ENCODE measurements at regions not wholly inside any gene's neighbourhood (a gene's known extent, or its start where the extent isn't known, plus 50 kb on each side); places are given as distances from the start of the nearest gene placed in this dataset.

DNA sequence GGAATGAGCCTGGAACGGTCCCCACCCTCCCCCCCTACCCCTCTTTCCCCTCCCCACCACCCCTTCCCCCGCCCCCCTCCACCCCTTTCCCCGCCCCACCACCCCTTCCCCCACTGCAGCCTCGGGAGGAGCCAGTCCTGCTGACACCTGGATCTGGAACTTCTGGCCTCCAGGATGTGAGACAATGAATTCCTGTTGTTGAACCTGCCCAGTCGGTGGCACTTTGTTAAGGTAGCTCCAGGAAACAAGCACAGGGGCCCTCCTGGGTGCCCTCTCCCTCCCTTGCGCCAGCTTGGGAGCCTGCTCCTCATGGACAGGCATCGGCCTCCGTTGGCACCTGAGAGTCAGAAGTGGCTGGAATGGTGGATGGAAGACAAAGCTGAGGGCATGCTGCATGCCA, 152.4 kb upstream of the FOXF1 start:
- DNase-seq, result no peak

DNA sequence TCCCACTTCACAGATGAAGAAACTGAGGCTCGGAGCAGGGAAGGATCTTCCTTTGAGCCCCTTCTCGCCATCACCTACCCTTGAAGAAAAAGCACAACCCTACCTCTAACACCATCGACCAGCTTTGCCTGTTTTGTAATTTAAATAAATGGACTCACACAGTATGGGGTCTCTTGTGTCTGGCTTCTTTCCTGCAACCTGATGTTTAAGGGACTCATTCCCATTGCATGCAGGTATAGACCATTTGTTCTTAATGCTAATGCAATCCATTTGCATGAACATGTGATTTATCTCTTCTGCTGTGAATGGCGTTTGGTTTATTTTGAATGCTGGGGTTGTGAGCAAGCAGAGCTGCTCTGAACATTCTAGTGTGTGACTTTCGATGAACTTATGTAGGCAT, 150.8 kb upstream of the FOXF1 start:
- DNase-seq, result no peak

DNA sequence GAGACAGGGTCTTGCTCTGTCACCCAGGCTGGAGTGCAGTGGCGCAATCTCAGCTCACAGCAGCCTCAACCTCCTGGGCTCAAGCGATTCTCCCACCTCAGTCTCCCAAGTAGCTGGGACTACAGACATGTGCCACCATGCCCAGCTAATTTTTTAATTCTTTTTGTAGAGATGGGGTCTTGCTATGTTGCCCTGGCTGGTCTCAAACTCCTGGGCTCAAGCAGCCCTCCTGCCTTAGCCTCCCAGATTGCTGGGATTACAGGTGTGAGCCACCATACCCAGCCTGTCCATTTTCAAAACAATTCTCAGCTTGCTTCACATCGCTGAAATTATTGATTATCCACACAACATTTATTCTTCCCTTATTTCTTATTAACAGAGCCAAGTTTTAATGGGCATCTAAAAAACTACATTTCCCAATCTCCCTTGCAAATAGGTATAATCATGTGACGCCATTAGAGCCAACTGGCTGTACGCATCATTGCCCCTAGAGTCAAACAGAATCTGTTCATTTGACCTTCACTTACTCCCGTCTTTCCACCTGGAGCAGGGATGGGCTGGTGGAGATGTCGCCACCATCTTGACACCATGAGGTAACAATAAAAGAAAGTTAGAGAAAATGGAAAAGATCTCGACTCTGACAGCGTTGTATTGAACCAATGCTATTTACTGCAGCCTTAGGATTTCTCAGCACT, 148.0 kb upstream of the FOXF1 start:
- no peak for DNase-seq

DNA sequence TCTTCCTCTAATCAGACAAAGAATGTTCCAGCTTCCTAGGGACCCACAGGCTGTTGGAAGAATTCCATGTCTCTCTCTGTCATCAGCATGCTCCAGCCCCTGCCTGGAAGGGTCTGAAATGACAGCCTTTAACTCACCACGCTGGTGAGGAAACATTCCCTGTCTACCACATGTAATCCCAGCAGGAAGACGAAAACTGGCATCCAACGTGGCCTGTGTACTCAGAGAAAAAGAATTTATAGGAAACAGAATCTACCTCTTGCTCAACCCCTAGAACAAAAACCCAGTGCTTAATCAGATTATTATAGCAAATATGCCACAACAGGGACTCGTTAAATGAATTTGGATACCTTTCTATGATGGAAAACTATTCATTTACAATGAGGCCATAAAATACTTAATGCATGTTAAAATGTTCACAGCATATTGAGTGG, 147.3 kb upstream of the FOXF1 start:
- DNase-seq, result no peak

DNA sequence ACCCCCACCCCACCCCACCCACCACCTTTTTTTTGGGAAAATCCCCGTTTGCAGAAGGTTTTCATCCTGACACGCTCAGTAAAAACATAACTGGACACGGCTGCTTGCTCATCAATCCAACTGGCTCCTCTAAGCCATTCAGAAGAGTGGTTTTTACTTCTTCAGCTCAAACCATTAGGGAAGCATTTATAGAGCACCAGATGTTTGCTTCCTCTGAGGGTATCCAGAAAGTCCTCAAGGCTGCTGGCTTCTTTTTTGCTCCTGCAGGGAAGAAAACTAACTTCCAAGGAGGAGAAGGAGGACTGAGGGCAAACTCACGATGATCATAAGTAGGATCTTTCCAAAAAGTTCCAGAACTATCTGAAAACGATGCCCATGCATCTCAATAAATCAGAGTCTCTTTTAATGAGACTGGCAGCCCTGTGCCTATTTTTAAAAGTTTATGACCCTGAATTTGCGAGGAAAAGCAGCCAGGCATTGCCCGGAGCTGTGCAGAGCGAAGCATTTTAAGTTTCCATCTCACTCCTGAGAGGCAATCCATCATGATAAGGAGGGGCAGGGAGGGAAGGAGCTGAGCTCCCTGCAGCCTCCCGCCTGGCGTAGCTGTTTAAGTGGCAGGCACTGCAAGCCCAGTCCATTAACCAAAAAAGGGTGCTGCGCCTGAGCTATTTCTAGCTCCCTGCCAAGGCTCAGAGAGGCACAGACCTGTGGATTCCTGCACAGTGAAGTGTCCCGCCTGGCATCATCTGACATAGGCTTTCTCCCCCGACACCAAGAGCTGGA, 146.3 kb upstream of the FOXF1 start:
- no peak for DNase-seq

DNA sequence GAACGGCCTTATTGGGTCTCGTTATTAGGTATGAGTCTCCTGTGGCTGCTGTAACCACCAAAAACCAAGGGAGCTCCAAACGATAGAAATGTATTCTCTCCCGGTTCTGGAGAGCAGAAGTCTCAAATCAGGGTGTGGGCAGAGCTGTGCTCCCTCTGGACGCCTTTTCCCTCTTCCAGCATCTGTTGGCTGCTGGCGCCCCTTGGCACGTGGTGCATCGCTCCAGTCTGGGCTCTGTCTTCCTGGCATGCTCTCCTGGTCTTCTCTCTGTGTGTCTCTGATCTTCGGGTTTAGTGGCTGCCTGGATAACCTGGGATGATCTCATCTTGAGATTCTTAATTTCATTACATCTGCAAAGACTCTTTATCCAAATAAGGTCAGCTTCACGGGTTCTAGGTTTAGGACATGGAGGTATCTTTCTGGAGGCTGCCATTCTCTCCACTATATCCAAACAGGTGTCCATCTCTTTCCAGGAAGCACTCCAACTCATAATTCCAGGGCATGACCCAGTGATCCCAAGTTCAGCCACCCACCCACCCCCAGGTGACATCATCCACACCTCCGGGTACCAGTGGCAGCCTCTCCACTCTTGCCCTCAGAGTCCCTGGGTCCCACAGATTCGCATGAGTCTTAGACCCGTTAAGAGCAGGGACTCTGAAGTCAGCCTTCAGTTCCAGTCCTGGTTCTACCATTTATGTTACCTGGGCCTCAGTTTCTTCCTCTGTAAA, 145.5 kb upstream of the FOXF1 start:
- DNase-seq, result no peak

DNA sequence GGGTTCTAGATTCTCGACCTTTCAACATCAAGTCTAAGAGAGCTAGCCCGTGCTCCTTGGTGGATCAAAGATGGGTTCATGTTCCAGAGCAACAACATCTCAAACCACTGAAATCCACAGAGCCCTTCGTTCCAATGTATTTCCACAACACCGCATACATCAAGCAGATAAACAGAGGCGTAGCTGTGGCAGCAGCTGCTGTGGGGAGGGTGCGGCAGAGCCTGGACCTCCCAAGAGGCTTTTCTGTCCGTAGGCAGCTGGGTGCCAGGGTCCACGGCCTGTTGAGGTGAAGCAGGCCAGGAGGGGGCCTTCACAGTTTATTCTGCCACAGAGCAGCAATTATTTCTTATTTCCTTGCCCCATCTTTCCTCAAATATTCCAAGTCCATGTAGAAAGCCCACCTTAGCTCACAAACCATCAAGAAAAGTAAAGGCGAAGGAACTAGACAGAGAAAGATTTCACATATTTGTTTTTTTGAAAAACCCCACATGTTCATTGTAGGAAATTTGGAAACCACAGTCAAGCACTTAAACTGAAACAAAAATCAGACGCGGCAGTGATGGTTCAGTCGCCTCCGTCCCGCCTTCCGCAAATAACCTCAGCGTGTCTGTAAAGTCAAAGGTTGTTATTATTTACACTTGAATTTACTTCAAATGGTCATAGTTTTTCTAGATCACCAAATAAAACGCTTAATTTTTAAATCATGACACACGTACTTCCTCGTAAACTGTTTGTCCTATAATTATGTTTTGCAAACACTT, 144.6 kb upstream of the FOXF1 start:
- DNase-seq, result no peak

DNA sequence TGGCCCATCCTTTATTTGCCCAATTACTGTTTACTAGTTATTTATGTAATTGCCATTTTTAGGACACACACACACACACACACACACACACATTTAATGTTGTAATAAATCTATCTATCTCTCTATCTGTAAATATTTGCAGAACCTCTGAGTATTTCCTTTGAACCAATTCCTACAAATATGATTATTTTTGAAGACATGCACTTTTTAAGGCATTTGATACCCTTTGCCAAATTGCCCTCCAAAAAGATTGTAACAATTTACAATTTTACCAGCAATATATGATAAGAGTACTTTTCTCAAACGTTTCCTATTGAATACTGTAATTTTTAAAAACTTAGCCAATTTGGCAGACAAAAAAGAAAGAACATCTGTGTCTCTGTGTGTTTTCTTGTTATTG, 143.8 kb upstream of the FOXF1 start:
- no peak for DNase-seq

DNA sequence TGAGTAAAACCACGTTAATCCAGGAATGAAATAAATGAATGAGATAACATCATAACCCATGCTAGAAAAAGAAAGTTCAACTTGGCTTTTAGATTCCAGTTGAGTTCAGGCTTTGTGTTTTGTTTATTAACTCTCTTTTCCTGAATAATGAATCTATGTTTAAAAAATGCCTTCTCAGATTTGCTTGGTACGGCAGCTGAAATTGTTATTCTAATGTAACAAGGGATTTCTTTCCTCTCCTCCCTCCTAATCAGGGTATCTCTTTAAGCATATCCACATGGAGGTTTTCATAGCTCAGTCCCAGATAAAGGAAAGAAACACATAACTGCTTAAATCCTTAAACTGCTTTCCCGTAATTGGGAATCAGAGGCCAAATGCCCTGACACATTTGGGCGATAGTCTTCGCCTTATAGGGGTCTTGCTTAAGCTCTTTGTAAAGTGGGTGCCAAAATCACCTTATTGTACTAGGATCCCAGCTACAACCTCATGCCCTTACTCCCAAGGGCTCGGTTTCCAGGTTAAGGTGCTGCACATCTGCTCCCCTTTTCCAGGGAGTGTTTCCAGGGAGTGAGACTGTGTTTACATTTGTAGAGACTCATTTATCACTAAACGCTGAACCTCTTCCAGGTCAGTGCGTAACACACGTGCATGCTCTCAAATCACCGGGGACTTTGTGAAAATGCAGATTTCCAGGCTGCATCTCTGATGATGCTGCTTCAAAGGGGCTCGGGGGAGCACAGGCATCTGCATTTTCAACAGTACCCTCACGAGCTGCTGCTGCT, 142.8 kb upstream of the FOXF1 start:
- DNase-seq, result no peak

DNA sequence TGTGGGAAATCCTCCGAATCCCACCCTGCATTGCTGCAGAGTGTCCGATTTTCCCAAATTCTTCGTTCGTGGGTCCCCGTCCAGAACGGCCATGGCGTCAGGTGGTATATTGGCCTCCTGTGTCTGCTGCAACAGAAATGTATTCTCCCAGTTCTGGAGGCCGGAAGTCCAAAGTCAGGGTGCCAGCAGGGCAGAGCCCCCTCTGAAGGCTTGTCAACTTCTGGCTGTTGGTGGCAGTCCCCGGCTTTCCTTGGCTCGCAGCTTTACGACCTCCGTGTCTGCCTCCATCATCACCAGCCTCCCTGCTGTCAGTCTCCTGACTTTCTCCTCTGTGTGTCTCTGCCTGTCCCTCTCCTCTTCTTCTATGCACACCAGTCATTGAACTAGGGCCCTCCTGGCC, 142.1 kb upstream of the FOXF1 start:
- no peak for DNase-seq

DNA sequence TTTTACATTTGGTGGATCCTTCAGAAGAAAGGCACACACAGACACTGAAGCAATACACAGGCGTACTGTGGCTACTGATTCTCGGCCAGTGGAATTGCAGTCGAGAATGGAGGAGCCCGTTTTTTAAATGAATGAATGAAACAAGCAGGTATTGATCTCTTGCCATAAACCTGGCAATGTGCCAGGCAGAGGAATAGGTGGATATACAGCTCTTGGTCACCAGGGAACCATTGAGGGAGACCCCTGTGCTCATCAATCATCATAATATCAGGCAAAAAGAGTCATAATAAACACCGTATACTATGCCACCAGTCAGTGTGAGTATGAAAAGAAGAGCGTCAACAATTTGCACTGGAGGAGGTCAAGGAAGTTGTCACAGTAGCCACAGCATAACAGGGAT, 140.3 kb upstream of the FOXF1 start:
- DNase-seq, result no peak

DNA sequence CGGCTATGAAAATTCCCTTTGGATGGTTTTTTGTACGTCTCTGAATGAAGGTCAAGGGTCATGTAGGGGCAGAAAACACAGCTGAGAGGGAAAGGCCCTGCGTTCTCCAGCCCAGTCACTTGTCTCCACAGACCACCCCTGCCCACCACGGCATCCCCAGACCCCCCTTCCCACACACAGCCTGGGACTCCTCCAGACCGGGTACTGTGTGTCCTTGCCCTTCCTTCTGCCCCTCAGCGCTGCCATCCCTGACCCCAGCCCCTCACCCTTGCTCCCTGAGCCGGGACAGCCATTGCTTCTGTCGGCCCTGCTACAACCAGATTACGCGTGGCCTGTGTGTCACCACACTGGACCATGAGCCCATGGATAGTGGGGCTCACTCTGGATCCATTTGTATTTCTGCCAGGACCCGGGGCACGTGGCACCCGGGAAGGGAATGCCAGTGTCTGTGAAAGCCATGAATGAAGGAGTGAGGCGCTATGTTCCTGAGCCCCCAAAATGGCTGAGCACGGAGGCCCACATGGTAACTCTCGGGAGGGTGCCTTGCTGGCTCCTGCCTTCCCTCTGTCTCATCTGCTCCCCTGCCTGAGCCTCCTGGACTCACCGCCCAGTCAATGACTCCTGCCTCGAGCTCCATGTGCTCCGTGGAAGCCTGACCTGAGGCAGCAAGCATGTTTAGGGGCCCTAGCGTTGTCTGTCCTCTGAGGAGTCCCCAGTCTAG, 139.1 kb upstream of the FOXF1 start:
- DNase-seq, result no peak

DNA sequence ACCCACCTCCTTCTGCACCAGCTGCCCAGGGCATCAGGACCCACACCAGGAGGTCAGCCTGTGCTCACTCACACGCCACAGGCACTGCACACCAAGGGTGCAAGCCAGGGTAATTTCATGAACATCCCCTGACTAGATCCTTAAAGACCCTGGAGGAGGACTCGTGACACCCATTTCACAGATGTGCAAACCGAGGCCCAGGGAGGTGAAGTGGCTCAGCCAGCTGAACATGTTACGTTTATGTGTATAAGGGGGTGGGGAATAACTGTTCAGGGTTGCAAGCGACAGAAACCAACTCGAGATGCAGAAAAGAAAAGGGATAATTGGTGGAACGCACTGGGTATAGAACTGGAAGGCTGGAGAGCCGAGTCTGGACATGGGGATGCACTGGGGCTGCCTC, 138.1 kb upstream of the FOXF1 start:
- no peak for DNase-seq

DNA sequence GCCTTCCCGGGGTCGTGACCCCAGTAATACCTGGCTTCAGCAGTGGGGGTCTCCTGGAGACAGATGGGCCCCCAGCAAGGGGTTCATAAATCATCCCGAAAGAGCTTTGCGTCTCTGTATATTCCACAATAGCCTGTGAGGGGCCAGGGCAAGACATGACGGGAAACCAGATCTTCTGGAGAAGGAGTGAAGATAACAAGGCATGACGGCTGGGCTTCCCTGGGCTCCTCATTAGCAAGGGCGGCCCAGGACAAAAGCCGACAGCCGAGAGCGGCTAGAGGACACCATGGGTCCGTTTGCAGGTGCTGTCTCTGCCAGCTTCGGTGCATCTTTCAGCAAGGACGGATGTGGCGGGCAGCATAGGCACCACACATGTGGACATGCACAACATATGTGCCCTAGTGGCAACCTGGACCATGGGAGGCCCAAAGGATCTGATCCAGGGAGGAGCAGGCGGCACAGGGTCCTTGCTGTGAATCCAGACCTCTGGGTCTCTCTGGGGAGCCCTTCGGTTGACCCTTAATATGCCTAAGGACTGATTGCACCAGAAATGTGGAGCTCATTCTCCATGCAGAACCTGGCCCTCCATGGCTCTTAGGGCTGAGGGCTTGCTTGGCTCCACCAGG, 136.9 kb upstream of the FOXF1 start:
- no peak for DNase-seq

DNA sequence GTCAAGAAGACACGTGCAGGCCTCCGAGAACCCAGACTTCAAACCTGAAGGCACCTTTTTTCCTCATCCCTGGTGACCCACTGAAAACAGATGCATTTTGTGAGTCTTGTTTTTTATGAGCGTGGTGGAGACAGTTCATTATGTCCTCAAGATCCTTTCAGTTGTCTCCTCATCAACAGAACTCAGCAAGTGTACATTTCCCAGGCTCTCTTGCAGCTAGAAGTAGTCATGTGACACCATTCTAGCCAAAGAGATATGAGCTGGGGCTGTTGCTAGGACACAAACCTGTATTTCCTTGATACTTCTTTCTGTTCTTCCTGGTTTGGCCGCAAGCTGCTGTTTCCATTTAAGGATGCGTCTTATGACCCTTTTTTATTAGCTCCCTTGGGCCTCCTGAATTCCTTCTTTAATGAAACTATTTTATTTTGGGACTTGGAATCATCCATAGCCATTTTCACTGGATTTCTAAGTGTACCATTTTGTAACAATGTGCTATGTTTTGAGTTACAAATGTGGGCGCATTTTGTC, 135.7 kb upstream of the FOXF1 start:
- no peak for DNase-seq

DNA sequence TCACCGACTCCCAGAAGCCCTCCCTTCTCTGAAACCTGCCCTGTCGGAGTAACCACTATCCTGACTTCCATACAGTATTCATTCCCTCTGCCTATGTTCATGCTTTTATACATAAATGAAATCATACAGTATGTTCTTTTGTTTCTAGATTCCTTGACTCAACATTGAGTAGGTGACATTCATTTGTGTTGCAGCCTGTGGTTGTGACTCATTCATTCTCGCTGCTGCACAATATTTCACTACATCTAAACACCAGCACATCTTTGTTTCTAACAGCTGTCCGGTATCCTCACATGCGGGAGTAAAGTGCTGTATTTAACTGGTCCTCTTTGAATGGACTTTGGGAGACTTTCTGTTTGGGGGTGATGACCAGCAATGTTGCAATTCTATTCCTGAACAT, 135.0 kb upstream of the FOXF1 start:
- no peak for DNase-seq

DNA sequence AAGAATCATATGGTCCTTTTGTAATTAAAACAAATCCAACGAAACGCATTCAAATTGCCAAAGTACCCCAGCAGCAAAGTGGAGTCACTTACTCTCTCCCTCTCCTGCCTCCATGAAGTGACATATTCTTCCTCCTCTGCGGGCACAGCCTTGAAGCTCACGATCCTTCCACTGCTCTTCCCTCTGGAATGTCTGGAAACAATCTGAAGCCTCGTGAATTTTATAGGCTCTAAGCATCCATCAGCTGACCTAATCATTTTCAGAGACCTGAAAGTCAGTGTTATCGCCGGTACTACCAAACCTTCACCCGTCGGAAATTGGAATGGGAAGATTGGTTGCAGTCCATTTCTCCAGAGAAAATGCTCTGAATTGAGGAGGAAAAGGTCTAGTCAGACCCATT, 134.5 kb upstream of the FOXF1 start:
- DNase-seq, result no peak

DNA sequence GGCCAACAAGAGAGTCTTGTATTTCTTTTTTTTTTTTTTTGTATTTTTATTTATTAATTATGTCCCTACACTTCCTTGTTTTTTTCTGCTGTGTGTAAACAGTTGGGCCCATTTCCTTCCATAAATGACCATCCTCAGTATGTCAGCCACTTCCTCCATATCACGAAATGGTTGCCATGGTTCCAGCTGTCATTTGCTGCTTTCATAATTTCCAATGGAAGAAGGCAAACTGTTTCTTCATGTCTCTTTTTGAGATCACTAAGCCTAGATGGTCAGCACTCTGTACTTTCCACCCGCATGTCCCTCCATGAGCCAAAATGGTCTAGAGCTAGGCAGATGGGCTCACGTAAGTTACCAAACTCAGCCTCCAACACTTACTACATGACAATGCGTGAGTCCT, 133.5 kb upstream of the FOXF1 start:
- no peak for DNase-seq

DNA sequence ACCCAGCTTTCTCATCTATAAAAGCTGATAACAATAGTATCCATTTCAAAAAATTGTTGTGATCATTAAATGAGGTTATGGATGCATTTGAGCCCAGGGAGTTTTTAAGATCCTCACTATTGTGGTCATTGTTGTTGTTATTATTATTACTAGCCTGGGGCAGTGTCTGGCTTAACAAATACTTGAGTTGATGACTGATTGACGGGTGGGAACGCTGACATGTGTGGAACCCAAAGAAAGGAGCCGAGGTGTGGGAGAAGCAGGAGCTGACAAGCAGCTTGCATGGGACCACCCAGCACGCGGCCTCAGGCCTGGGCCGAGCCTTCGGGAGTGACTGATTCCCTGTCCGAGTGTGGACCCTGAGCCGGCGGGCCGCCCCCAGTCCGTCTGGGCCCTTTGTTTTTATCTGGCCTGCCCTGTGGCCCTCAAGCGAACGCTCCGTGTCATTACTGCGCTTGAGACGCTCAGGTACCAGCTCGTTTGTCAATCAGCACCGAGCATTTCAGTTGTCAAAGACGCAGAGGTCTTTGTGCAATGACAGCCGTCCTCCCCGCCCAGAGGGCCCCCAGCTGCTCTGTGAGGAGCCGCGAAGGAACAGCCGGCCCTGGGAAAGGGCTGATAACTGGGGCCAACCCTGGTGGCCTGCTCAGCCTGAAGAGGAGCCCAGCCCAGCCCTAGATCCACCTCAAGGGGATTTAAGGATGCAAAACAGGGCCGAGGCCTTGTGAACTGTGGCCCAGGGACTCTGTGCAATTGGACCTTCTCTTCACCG, 132.9 kb upstream of the FOXF1 start:
- no peak for DNase-seq

DNA sequence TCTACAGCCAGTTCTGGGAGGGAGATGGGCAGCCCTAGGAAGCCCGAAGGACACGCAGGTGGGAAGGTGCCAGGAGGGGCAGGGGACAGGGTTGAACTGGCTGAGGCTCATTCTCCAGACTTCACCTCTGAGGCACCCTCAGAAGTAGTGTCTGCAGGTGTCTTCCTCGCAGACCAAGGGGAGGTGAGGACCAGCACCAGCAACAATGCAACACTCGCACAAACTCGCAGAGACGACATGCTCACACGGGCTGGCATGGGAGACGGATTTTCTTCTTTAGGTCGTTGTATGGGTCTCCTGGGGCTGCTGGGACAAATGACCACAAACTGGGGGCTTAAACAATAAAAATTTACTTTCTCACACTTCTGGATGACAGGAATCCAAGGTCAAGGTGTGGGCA, 132.2 kb upstream of the FOXF1 start:
- no peak for DNase-seq
